ENCODE measurements at regions not wholly inside any gene's neighbourhood (a gene's known extent, or its start where the extent isn't known, plus 50 kb on each side); places are given as distances from the start of the nearest gene placed in this dataset.

- H3K36me3 Mint-ChIP-seq (ENCODE audit: low read depth): peaks cover 6% of the 10 kb centered on the region
- H3K4me3 Mint-ChIP-seq: no peak overlapping the region
Observed at GRCh38 chr16:27611340-27611739, 61.4 kb downstream of the KATNIP start.

DNA sequence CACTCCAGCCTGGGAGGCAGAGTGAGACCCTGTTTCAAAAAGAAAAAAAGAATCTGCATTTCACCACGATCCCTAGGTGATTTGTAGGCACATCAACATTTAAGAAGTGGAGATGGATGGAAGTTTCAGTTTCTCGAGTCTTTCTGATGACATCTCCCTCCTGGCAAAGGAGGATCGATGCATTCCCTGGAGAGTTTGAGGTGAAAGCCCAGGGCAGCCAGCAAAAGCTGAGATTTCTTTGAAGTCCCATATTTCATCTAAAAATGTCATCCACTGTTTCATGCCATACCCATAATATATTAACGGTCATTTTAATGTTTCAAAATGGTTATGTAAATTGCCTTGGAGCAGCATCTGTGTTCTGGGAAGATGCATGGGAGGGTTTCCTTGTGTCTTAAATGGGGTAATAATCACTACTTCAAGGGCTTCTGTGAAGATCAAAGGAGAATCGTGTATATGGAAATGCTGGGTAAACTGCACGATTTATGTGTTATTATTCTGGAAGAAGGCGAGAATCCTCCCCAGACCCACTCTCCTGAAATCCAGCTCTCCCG, 63.4 kb downstream of the KATNIP start:
- POLR2A ChIA-PET: no interaction called here
- Histone ChIP-seq H3K9me3 (ENCODE audit: control insufficient read depth in 1 of 2, insufficient read depth in 1 of 2, low read length in 2 of 2) (no peaks in the 10 kb centered on the region), H3K4me1 (ENCODE audit: insufficient read depth, low read length) (no peaks in the 10 kb centered on the region), H3K4me3 (ENCODE audit: low read length) (no peak overlapping the region), H3K27ac (ENCODE audit: low read depth in 1 of 2, low read length in 2 of 2) (no peak overlapping the region), H3K36me3 (ENCODE audit: insufficient read depth, low read length) (peaks cover 2% of the 10 kb centered on the region), H3K27me3 (ENCODE audit: control insufficient read depth in 1 of 2, insufficient read depth in 2 of 2, low read length in 2 of 2) (no peaks in the 10 kb centered on the region)
- Mint-ChIP-seq H3K36me3 (ENCODE audit: low read depth) (peaks cover 6% of the 10 kb centered on the region), H3K4me3 (no peak overlapping the region), H3K27ac (no peak overlapping the region), H3K4me1 (ENCODE audit: low read depth) (no peaks in the 10 kb centered on the region), H3K27me3 (no peaks in the 10 kb centered on the region), H3K9me3 (no peaks in the 10 kb centered on the region)
- no peak for TF ChIP-seq CTCF (IDR thresholded peaks at IDR 0.05)
- CTCF ChIA-PET: no interaction called here
- intact Hi-C loops (cut with DNase I, micrococcal nuclease): no loop called here
- ATAC-seq (ENCODE audit: poor library complexity) (no peak), DNase-seq (no peak)

More at GRCh38 chr16:27611340-27611739, 61.4 kb downstream of the KATNIP start:
- no peak overlapping the region for H3K27ac Mint-ChIP-seq
- Histone ChIP-seq H3K27me3 (ENCODE audit: control insufficient read depth in 1 of 2, insufficient read depth in 2 of 2, low read length in 2 of 2) (no peaks in the 10 kb centered on the region), H3K27ac (ENCODE audit: low read depth in 1 of 2, low read length in 2 of 2) (no peak overlapping the region), H3K36me3 (ENCODE audit: insufficient read depth, low read length) (no peaks in the 10 kb centered on the region), H3K4me3 (ENCODE audit: low read length) (no peak overlapping the region), H3K4me1 (ENCODE audit: insufficient read depth, low read length) (no peaks in the 10 kb centered on the region), H3K9me3 (ENCODE audit: control insufficient read depth in 1 of 2, insufficient read depth in 1 of 2, low read length in 2 of 2) (no peaks in the 10 kb centered on the region)
- DNase-seq (no peak), ATAC-seq (ENCODE audit: poor library complexity) (no peak)
- H3K9me3 Mint-ChIP-seq: no peaks in the 10 kb centered on the region
- intact Hi-C loops (cut with DNase I, micrococcal nuclease): no loop called here
- TF ChIP-seq CTCF (IDR thresholded peaks at IDR 0.05): no peak
- CTCF ChIA-PET: no interaction called here
- no peaks in the 10 kb centered on the region for H3K4me1 Mint-ChIP-seq (ENCODE audit: low read depth)
- no peaks in the 10 kb centered on the region for H3K27me3 Mint-ChIP-seq
- POLR2A ChIA-PET: no interaction called here

DNA sequence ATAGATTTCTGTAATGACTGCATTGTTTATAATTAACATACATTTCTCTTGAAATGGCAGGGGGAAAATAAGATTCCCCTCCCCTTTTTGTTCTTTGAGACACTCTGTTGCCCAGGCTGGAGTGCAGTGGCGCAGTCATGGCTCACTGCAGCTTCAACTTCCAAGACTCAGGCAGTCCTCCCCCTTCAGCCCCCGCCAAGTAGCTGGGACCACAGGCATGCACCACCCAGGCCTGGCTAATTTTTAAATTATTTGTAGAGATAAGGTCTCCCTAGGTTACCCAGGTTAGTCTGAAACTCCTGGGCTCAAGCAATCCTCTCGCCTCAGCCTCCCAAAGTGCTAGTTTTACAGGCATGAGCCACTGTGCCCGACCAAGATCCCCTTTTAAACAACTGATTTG, 67.7 kb downstream of the KATNIP start:
- no peak overlapping the region for H3K4me3 Mint-ChIP-seq
- no peaks in the 10 kb centered on the region for H3K4me1 Mint-ChIP-seq (ENCODE audit: low read depth)
- no peak overlapping the region for H3K27ac Mint-ChIP-seq
- Histone ChIP-seq H3K4me3 (ENCODE audit: low read length) (no peak overlapping the region), H3K9me3 (ENCODE audit: control insufficient read depth in 1 of 2, insufficient read depth in 1 of 2, low read length in 2 of 2) (no peaks in the 10 kb centered on the region), H3K27ac (ENCODE audit: low read depth in 1 of 2, low read length in 2 of 2) (no peak overlapping the region), H3K27me3 (ENCODE audit: control insufficient read depth in 1 of 2, insufficient read depth in 2 of 2, low read length in 2 of 2) (no peaks in the 10 kb centered on the region), H3K36me3 (ENCODE audit: insufficient read depth, low read length) (peaks cover 2% of the 10 kb centered on the region), H3K4me1 (ENCODE audit: insufficient read depth, low read length) (no peaks in the 10 kb centered on the region)
- CTCF ChIA-PET: no interaction called here
- H3K27me3 Mint-ChIP-seq: no peaks in the 10 kb centered on the region
- no peaks in the 10 kb centered on the region for H3K9me3 Mint-ChIP-seq
- peaks cover 28% of the 10 kb centered on the region for H3K36me3 Mint-ChIP-seq (ENCODE audit: low read depth)
- ATAC-seq (ENCODE audit: poor library complexity): no peak
- TF ChIP-seq CTCF (IDR thresholded peaks at IDR 0.05): no peak
- POLR2A ChIA-PET: no interaction called here
- intact Hi-C loops (cut with DNase I, micrococcal nuclease): no loop called here
- no peak for DNase-seq

Measured in CD4-positive, alpha-beta T cell (primary cell).